ENCODE measurements at regions not wholly inside any gene's neighbourhood (a gene's known extent, or its start where the extent isn't known, plus 50 kb on each side); places are given as distances from the start of the nearest gene placed in this dataset.
"Not testable (repeated sequence)": the region's sequence is repeated elsewhere in the genome, so short reads cannot be mapped to it uniquely, and the experiment has no call there.

GRCh38 chr7:26937939-26938623 lies 73.7 kb upstream of the SKAP2 start:
- H3K9me3 ChIP-seq (ENCODE audit: control insufficient read depth, insufficient read depth, low read length), result no peaks in the 10 kb centered on the region
- H3K27ac ChIP-seq (ENCODE audit: low read depth, low read length), result no peak overlapping the region
- H3K36me3 ChIP-seq (ENCODE audit: control insufficient read depth, insufficient read depth, low read length), result no peaks in the 10 kb centered on the region
- H3K4me1 ChIP-seq (ENCODE audit: control insufficient read depth, insufficient read depth, low read length), result no peaks in the 10 kb centered on the region
- no CpG with 5 or more reads among the region's 1 CpG for WGBS (ENCODE audit: insufficient coverage)
- peak in 1 of 6 donors; percentile 10 for DNase-seq (ENCODE audit: low read depth in 4 of 6, low spot score in 6 of 6)
- H3K27me3 ChIP-seq (ENCODE audit: control insufficient read depth, insufficient read depth, low read length), result no peaks in the 10 kb centered on the region
- no peak overlapping the region for H3K4me3 ChIP-seq (ENCODE audit: low read depth, low read length)

DNA sequence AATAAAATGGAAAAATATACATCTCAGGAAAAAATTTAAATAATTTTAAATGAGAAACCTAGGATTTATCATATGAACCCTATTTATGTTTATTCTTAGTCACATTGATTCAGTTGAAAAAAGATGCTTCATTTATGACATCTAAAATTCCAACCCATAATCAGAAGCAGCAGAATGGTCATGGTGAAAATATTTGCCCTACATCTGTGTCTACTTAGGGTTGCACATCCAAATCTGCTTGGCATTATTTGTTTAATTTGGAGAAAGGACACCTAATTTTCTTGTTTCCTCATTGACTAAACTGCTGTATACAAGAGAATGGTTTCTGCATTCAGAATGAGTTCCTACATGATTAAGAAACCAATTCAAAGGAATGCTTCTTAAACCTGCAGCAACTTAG lies 72.9 kb upstream of the SKAP2 start:
- Histone ChIP-seq H3K27me3 (ENCODE audit: control insufficient read depth, insufficient read depth, low read length) (no peaks in the 10 kb centered on the region), H3K36me3 (ENCODE audit: control insufficient read depth, insufficient read depth, low read length) (no peaks in the 10 kb centered on the region), H3K27ac (ENCODE audit: low read depth, low read length) (no peak overlapping the region), H3K4me3 (ENCODE audit: low read depth, low read length) (no peak overlapping the region), H3K4me1 (ENCODE audit: control insufficient read depth, insufficient read depth, low read length) (no peaks in the 10 kb centered on the region), H3K9me3 (ENCODE audit: control insufficient read depth, insufficient read depth, low read length) (no peaks in the 10 kb centered on the region)
- no peak for DNase-seq (ENCODE audit: low read depth in 4 of 6, low spot score in 6 of 6)

GRCh38 chr7:26932616-26933015 lies 68.2 kb upstream of the SKAP2 start:
- not testable (repeated sequence) for H3K9me3 ChIP-seq (ENCODE audit: control insufficient read depth, insufficient read depth, low read length); H3K27me3 ChIP-seq (ENCODE audit: control insufficient read depth, insufficient read depth, low read length); DNase-seq (ENCODE audit: low read depth in 4 of 6, low spot score in 6 of 6); H3K27ac ChIP-seq (ENCODE audit: low read depth, low read length); H3K4me3 ChIP-seq (ENCODE audit: low read depth, low read length); H3K4me1 ChIP-seq (ENCODE audit: control insufficient read depth, insufficient read depth, low read length); H3K36me3 ChIP-seq (ENCODE audit: control insufficient read depth, insufficient read depth, low read length)
- WGBS (ENCODE audit: insufficient coverage), result no CpG with 5 or more reads among the region's 3 CpGs

DNA sequence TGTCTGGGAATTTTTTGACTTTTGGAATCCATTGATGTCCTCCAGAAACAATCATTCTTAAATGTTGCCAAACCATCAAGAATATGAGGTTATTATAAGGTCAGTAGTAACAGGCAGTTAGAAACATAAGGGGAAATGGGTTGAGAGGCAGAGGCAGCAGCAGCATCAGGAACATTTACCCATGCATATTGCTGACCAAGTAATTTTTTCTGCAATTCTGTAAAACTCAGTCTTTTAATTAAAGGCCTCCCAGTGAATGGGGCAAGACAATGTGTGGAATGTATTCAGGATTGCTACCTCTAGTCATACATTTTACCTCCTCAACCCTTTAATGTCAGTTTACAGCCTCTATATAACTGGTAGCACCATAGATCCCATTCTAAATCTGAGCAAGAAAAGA lies 66.5 kb upstream of the SKAP2 start:
- H3K27ac ChIP-seq (ENCODE audit: low read depth, low read length), result no peak overlapping the region

GRCh38 chr7:26930201-26930600 lies 65.8 kb upstream of the SKAP2 start:
- Histone ChIP-seq H3K27ac (ENCODE audit: low read depth, low read length) (no peak overlapping the region), H3K27me3 (ENCODE audit: control insufficient read depth, insufficient read depth, low read length) (no peaks in the 10 kb centered on the region), H3K36me3 (ENCODE audit: control insufficient read depth, insufficient read depth, low read length) (no peaks in the 10 kb centered on the region), H3K9me3 (ENCODE audit: control insufficient read depth, insufficient read depth, low read length) (no peaks in the 10 kb centered on the region), H3K4me1 (ENCODE audit: control insufficient read depth, insufficient read depth, low read length) (no peaks in the 10 kb centered on the region), H3K4me3 (ENCODE audit: low read depth, low read length) (no peak overlapping the region)
- WGBS (ENCODE audit: insufficient coverage), result no CpG with 5 or more reads among the region's 3 CpGs
- peak in 2 of 6 donors; percentile 40 to 47 for DNase-seq (ENCODE audit: low read depth in 4 of 6, low spot score in 6 of 6)

More for the DNA sequence above, 66.5 kb upstream of the SKAP2 start:
- Histone ChIP-seq H3K4me3 (ENCODE audit: low read depth, low read length) (no peak overlapping the region), H3K36me3 (ENCODE audit: control insufficient read depth, insufficient read depth, low read length) (no peaks in the 10 kb centered on the region), H3K27me3 (ENCODE audit: control insufficient read depth, insufficient read depth, low read length) (no peaks in the 10 kb centered on the region), H3K4me1 (ENCODE audit: control insufficient read depth, insufficient read depth, low read length) (no peaks in the 10 kb centered on the region), H3K9me3 (ENCODE audit: control insufficient read depth, insufficient read depth, low read length) (no peaks in the 10 kb centered on the region)
- DNase-seq (ENCODE audit: low read depth in 4 of 6, low spot score in 6 of 6), result no peak

- peak in 2 of 6 donors; percentile 5 to 36 for DNase-seq (ENCODE audit: low read depth in 4 of 6, low spot score in 6 of 6)
- no peak overlapping the region for H3K4me3 ChIP-seq (ENCODE audit: low read depth, low read length)
- WGBS (ENCODE audit: insufficient coverage), result 38% methylated on average over 2 of the region's 5 CpGs
- H3K9me3 ChIP-seq (ENCODE audit: control insufficient read depth, insufficient read depth, low read length), result no peaks in the 10 kb centered on the region
- no peaks in the 10 kb centered on the region for H3K36me3 ChIP-seq (ENCODE audit: control insufficient read depth, insufficient read depth, low read length)
- H3K4me1 ChIP-seq (ENCODE audit: control insufficient read depth, insufficient read depth, low read length), result no peaks in the 10 kb centered on the region
- H3K27ac ChIP-seq (ENCODE audit: low read depth, low read length), result no peak overlapping the region
- H3K27me3 ChIP-seq (ENCODE audit: control insufficient read depth, insufficient read depth, low read length), result no peaks in the 10 kb centered on the region
These were observed 64.4 kb upstream of the SKAP2 start for GRCh38 chr7:26928703-26929347.

- H3K4me3 ChIP-seq (ENCODE audit: low read depth, low read length), result no peak overlapping the region
- no peaks in the 10 kb centered on the region for H3K27me3 ChIP-seq (ENCODE audit: control insufficient read depth, insufficient read depth, low read length)
- no peaks in the 10 kb centered on the region for H3K9me3 ChIP-seq (ENCODE audit: control insufficient read depth, insufficient read depth, low read length)
- WGBS (ENCODE audit: insufficient coverage), result no CpG with 5 or more reads among the region's 2 CpGs
- DNase-seq (ENCODE audit: low read depth in 4 of 6, low spot score in 6 of 6), result no peak
- H3K36me3 ChIP-seq (ENCODE audit: control insufficient read depth, insufficient read depth, low read length), result no peaks in the 10 kb centered on the region
- no peak overlapping the region for H3K27ac ChIP-seq (ENCODE audit: low read depth, low read length)
- H3K4me1 ChIP-seq (ENCODE audit: control insufficient read depth, insufficient read depth, low read length), result no peaks in the 10 kb centered on the region
These were observed 61.4 kb upstream of the SKAP2 start for GRCh38 chr7:26925768-26926167.

- Histone ChIP-seq H3K4me3 (ENCODE audit: low read depth, low read length) (no peak overlapping the region), H3K36me3 (ENCODE audit: control insufficient read depth, insufficient read depth, low read length) (no peaks in the 10 kb centered on the region), H3K27ac (ENCODE audit: low read depth, low read length) (no peak overlapping the region), H3K4me1 (ENCODE audit: control insufficient read depth, insufficient read depth, low read length) (no peaks in the 10 kb centered on the region), H3K9me3 (ENCODE audit: control insufficient read depth, insufficient read depth, low read length) (no peaks in the 10 kb centered on the region), H3K27me3 (ENCODE audit: control insufficient read depth, insufficient read depth, low read length) (no peaks in the 10 kb centered on the region)
- DNase-seq (ENCODE audit: low read depth in 4 of 6, low spot score in 6 of 6), result no peak
- no CpG with 5 or more reads among the region's 2 CpGs for WGBS (ENCODE audit: insufficient coverage)
These were observed 59.9 kb upstream of the SKAP2 start for GRCh38 chr7:26924149-26924767.

GRCh38 chr7:26919906-26920493 lies 55.6 kb upstream of the SKAP2 start:
- no peaks in the 10 kb centered on the region for H3K27me3 ChIP-seq (ENCODE audit: control insufficient read depth, insufficient read depth, low read length)
- H3K4me3 ChIP-seq (ENCODE audit: low read depth, low read length), result no peak overlapping the region
- H3K27ac ChIP-seq (ENCODE audit: low read depth, low read length), result no peak overlapping the region
- H3K9me3 ChIP-seq (ENCODE audit: control insufficient read depth, insufficient read depth, low read length), result no peaks in the 10 kb centered on the region
- WGBS (ENCODE audit: insufficient coverage), result no CpG with 5 or more reads among the region's 2 CpGs
- H3K36me3 ChIP-seq (ENCODE audit: control insufficient read depth, insufficient read depth, low read length), result no peaks in the 10 kb centered on the region
- H3K4me1 ChIP-seq (ENCODE audit: control insufficient read depth, insufficient read depth, low read length), result no peaks in the 10 kb centered on the region
- DNase-seq (ENCODE audit: low read depth in 4 of 6, low spot score in 6 of 6), result no peak

DNA sequence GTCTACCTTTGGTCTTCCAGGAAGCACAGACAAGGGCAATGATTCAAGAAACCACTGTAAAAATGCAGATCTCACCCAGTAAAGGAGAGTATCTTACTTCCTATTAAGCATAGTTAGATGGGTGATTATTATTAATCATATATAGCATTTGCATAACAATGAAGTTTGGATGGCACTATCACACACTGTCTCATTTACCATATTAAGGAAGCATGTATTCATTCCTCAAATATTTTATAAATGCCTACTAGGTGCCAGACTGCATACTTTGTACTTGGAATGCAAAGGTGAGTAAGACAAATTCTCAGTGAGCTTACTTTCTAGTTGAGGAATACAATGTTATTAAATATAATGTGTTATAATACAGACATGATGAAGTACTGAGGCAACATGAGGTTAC lies 53.9 kb upstream of the SKAP2 start:
- Histone ChIP-seq H3K27ac (ENCODE audit: low read depth, low read length) (no peak overlapping the region), H3K27me3 (ENCODE audit: control insufficient read depth, insufficient read depth, low read length) (no peaks in the 10 kb centered on the region), H3K4me1 (ENCODE audit: control insufficient read depth, insufficient read depth, low read length) (no peaks in the 10 kb centered on the region), H3K4me3 (ENCODE audit: low read depth, low read length) (no peak overlapping the region), H3K36me3 (ENCODE audit: control insufficient read depth, insufficient read depth, low read length) (no peaks in the 10 kb centered on the region), H3K9me3 (ENCODE audit: control insufficient read depth, insufficient read depth, low read length) (no peaks in the 10 kb centered on the region)
- no peak for DNase-seq (ENCODE audit: low read depth in 4 of 6, low spot score in 6 of 6)
